ENCODE measurements at regions not wholly inside any gene's neighbourhood (a gene's known extent, or its start where the extent isn't known, plus 50 kb on each side); places are given as distances from the start of the nearest gene placed in this dataset.

- TF ChIP-seq, protein P1, sequence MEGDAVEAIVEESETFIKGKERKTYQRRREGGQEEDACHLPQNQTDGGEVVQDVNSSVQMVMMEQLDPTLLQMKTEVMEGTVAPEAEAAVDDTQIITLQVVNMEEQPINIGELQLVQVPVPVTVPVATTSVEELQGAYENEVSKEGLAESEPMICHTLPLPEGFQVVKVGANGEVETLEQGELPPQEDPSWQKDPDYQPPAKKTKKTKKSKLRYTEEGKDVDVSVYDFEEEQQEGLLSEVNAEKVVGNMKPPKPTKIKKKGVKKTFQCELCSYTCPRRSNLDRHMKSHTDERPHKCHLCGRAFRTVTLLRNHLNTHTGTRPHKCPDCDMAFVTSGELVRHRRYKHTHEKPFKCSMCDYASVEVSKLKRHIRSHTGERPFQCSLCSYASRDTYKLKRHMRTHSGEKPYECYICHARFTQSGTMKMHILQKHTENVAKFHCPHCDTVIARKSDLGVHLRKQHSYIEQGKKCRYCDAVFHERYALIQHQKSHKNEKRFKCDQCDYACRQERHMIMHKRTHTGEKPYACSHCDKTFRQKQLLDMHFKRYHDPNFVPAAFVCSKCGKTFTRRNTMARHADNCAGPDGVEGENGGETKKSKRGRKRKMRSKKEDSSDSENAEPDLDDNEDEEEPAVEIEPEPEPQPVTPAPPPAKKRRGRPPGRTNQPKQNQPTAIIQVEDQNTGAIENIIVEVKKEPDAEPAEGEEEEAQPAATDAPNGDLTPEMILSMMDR (IDR thresholded peaks at IDR 0.05) = no peak
- no peak for TF ChIP-seq EP300 (IDR thresholded peaks at IDR 0.05)
- TF ChIP-seq POLR2A (IDR thresholded peaks at IDR 0.05) = no peak
- no peak for TF ChIP-seq POLR2AphosphoS5 (IDR thresholded peaks at IDR 0.05)
Measured at GRCh38 chr11:115848611-115849010, 344.4 kb upstream of the CADM1 start.
